ENCODE measurements at regions not wholly inside any gene's neighbourhood (a gene's known extent, or its start where the extent isn't known, plus 50 kb on each side); places are given as distances from the start of the nearest gene placed in this dataset.

DNA sequence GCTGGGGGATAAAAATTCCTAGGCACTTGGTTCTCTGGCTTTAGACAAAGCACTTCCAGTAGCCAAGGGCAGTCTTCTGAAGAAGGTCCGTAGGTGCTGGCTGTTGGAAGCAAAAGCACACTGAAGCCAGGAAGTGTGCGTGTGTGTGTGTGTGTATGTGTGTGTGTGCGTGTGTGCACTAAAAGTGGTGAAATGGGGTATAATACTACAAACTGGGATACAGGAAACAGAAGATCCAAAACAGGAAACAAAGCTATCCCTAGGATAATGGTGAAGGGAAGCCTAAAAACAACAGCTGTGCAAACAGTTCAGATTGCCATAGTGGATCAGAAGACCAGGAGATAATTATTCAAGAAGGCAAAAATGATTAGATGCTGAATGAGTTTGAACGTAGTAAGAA lies 103.4 kb downstream of the IL20RB start:
- DNase-seq: no peak

DNA sequence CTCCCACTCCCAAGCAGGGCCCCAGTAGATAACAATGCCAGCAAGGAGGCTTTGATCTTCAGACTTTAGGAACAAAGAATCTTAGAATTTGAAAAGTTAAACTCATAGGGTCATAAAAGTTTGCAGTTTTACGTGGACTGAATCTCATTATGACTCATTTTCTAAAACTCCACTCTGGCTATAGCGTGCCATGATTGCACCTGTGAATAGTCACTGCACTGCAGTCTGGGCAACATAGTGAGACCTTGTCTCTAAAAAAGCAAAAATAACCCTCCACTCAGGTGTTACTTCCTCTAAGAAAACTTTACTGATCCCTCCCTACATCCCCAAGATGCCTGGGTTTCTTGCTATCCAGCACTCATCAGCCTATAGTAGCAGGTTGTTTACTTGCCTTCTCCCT lies 104.5 kb downstream of the IL20RB start:
- DNase-seq: no peak

GRCh38 chr3:137065381-137065780 lies 107.6 kb downstream of the IL20RB start:
- DNase-seq: no peak

DNA sequence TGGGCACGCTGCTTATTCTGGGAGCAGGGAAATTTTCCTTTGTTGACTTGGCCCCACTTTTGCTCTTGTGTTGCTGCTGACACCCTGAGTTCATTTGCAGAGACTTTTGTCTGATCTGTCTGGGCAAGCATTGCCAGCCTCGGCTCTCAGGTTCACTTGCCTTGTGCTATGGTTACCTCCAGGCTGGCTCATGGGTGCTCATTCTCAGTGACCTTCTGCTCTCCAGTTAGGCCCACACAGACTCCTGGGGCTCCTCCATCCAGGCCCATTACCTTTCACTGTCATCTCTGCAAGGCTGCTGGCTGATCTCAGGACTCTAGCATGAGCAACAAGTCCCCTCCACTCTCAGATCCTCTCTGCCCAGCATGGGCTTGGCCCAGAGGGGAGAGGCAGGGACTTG lies 108.3 kb downstream of the IL20RB start:
- DNase-seq: no peak

- no peak for DNase-seq
Observed at GRCh38 chr3:137071104-137071503, 113.3 kb downstream of the IL20RB start.

DNA sequence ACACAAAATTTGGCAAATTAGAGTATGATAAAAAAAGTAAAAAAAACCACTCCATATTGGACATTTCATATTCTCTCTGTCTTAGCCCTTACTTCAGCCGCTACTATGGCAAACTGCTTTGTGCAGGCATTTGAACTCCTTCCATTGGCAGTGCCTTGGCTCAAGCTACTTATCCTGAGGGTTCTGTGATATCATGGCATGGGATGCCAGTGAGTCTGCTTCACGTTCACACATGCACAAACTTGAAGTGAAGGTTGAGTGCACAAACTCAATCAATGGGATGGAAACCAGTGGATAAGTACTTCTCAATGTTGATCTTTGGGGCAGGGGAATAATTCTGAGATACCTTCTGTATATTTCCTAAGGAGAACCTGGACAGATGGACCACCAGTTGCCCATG lies 117.2 kb downstream of the IL20RB start:
- no peak for DNase-seq

GRCh38 chr3:137078040-137078439 lies 120.3 kb downstream of the IL20RB start:
- no peak for DNase-seq

DNA sequence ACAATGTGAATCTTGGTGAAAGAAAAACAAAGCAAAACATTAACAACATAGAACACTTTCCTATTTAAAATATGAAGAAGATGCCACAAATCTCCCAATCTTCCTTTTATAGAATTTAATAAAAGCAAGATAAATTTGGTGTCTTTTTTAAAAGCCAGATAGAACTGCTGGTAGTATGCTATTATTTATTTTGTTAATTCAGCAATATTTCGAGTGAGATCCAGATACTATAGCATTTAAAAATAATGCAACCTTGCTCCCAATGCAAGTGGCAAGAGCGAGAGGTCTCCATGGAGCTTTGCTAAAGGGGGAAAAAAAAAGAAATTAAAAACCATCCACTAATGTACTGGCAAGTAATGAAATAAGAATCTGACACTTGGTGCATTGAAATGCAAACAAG lies 121.8 kb downstream of the IL20RB start:
- no peak for DNase-seq

DNA sequence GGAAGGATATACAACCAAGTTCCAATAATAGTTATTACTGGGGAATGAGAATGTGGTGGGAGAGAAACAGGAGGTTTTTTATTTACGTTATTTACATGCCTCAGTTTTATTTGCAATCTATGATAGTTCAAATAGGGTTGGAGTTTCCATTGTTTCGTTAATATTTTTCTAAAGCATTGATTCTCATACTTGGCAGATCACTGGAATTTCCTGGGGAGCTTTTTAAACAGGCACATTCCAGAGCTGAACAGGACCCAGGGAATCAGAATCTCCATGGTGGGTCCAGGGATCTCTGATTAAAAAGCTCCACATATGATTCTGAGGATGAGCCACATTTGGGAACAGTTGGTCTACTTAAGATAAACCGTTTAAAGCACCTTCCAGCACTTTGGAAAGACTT lies 123.9 kb downstream of the IL20RB start:
- DNase-seq: no peak

DNA sequence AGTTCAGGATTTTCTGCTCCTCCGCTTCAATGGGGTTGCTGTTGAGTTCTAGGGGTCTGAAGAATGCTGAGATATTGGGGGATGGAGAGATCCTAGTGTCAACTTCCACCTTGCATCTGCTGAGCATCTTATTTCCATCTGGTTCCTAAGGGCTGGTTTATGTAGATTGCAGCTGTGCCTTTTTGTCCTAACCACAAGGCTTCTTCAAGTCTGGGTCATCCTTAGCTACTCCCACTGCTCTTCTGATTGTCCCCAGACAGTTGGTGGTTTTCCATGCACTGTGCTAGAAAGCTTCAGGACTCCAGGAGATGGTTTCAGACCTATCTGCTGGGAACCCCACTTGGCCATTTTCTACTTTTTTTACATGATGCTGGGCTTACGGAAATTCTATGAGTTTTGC lies 125.0 kb downstream of the IL20RB start:
- DNase-seq: no peak

GRCh38 chr3:137083332-137083731 lies 125.5 kb downstream of the IL20RB start:
- no peak for DNase-seq

GRCh38 chr3:137084586-137084985 lies 126.8 kb downstream of the IL20RB start:
- DNase-seq: no peak

GRCh38 chr3:137097386-137097785 lies 139.6 kb downstream of the IL20RB start:
- DNase-seq: no peak

GRCh38 chr3:137097852-137098251 lies 140.1 kb downstream of the IL20RB start:
- DNase-seq: no peak

DNA sequence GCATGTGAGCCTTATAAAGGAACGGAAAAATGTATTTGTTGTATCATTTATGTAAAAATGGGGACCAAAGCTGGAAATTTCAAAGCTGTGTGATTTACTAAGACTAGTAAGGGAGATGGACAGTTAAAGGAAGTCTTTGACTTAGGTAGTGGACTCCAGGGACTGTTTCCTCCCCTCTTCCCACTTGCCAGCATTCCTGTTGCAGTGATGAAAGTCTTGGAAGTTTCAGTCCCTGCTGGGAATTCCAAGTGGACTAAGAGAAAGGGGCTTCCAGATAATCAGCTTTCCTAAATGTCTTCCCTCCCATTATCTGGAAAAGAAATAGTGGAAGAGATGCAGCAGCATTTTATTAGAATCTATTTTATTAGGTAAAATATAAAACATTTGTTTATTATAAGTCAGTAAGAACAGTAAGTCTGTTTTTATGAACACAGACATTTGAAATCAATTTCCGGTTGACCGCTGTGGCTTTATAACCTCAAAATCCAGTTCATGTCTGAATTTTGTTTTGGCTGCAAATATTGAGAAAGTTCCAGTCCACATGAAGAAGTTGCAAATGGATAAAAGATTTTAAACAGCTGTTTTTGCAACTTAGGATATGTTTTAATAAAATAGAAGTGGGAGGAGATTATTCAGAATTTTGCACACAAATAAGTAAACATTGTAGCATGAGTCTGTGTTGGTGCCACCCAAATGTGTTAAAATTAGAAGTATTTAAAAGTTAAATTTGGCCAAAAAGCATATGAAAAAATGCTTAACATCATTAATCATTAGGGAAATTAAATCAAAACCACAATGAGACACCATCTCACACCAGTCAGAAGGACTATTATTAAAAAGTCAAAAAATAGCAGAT lies 141.8 kb downstream of the IL20RB start:
- DNase-seq: no peak

GRCh38 chr3:137100326-137100725 lies 142.5 kb downstream of the IL20RB start:
- DNase-seq: no peak

DNA sequence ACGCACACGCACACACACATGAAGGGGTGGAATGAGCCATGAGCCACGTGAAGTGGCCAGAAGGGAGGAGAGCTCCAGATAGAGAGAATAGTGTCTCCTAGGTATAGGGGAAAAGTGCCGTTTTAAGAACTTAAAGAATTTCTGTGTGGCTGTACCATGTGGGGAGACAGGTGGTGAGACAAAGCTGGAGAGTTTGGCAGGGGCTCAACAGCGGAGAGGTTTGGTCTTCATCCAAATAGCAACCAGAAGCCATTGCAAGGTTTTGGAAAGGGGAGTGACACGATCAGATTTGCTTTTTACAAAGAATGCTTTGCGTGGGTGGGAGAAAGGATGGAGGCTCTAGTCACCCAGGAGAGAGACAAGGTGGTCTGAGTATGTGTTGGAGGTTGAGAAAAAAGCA lies 146.0 kb downstream of the IL20RB start:
- DNase-seq: no peak

GRCh38 chr3:137105277-137105977 lies 147.6 kb downstream of the IL20RB start:
- DNase-seq: peak; percentile 51

DNA sequence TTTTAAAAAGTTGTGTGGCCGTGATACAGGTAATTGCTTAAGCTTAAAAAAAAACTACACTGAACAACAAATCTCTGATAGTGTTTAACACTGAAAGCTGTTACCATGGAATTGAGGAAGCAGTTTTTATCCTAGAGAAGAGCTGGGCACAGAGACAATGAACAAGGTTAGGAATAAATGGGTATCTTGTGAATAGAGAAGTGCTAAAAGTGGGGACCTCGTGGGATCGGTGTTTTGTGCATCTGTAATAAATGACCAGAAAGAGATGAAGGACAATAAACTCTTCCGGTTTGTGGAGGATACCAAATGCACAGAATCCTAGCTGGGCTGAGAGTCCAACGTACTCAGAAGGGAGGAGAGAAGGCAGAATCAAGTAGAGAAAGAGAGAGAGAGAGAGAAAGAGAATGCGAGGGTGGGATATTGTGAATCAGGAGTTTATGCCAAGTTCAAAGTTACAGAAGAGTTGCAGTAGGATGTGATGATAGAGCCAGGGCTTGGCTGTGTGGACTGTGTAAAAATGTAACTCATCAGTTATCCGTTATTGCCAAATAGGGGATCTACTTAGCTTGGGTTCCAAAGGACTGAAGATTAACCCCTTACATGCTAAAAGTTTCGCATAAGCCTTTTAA lies 148.9 kb downstream of the IL20RB start:
- no peak for DNase-seq

DNA sequence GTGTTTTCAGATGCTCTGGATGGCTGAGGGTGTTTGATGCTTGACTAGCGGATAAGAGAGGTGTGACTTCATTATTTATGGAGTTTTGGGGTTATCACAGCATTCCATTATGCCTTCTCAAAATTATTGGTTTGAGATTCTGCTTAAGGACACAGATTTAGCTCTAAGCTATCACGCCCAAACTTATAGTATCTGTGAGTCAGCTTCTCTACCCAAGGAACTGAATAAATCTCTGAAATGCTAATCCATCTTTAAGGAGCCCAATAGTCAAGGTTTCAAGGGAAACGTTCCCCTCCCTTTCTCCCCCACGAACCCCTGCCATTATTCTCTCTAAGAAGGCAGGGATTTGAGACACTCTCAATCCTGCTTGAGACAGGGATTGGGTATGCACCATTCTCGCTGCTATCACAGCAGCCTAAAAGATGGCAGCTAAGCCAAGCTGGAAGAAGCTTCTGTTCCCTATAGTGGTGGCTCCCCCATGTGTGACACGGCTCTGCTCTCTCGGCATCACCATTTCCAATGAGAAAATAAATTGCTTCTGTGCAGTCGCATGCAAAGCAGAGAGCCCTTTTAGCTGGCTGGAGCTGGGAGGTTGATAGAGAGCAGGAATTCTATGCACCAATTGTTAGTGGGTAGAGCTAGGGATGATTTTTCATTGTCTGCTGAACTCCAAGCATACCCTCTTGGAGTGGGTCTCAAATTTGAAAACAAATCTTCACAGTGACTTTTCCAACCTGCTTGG lies 151.1 kb downstream of the IL20RB start:
- no peak for DNase-seq

- DNase-seq: no peak
Observed at GRCh38 chr3:137110392-137110996, 152.7 kb downstream of the IL20RB start.

DNA sequence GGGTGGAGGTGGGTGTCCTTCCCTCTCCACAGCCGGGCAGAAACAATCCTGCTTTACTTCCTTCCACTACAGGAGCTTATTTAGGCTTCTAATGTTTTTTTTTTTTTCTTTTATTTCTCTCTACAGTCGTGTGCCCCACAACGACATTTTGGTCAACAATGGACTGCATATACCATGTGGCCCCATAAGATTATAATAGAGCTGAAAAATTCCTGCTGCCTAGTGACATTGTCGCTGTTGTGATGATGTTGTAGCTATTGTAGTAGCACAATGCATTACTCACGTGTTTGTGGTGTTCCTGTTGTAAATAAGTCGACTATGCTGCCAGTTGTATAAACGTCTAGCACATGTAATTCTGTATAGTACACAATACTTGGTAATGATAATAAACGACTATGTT lies 153.7 kb downstream of the IL20RB start:
- no peak for DNase-seq

DNA sequence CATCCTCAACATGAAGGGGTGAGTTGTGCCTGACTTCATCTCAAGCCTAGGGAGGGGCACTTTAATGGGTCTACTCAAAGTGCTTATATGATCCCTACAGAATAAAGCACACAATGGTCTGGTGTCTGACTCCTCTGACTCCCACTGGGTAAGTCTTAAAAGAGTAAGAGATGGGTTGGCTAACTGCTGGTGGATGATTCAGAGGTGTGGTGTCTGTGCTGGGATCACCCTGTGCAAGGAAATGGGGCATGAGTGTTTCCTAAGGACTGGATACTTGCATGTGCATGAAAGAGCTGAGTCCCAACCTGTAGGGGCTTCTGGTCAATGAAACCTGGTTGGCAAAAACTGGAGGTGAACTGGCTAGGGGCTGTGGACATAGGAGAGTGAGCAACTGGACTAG lies 158.8 kb downstream of the IL20RB start:
- DNase-seq: no peak
